ENCODE measurements at regions not wholly inside any gene's neighbourhood (a gene's known extent, or its start where the extent isn't known, plus 50 kb on each side); places are given as distances from the start of the nearest gene placed in this dataset.

- Histone ChIP-seq H3K27me3 (ENCODE audit: low read depth) (no peaks in the 10 kb centered on the region), H3K9me3 (replicated peaks) (no peaks in the 10 kb centered on the region), H3K36me3 (no peaks in the 10 kb centered on the region), H3K27ac (replicated peaks) (no peak overlapping the region), H3K4me3 (no peak overlapping the region), H3K4me1 (peaks cover 45% of the 10 kb centered on the region)
- DNase-seq: no peak
- intact Hi-C loops (cut with micrococcal nuclease): no loop called here
- TF ChIP-seq CTCF (IDR thresholded peaks at IDR 0.05; ENCODE audit: borderline replicate concordance): no peak
Measured at GRCh38 chr6:56363796-56364430, 116.5 kb upstream of the COL21A1 start.

GRCh38 chr6:56361812-56362211, 114.4 kb upstream of the COL21A1 start:
- no peak for DNase-seq
- peak overlapping the region; percentile 14 for H3K27ac ChIP-seq (replicated peaks)

GRCh38 chr6:56359201-56359899, 112.0 kb upstream of the COL21A1 start:
- Histone ChIP-seq H3K36me3 (no peaks in the 10 kb centered on the region), H3K27me3 (ENCODE audit: low read depth) (no peaks in the 10 kb centered on the region), H3K27ac (replicated peaks) (no peak overlapping the region), H3K9me3 (replicated peaks) (peaks cover under 1% of the 10 kb centered on the region), H3K4me3 (no peak overlapping the region), H3K4me1 (peaks cover 19% of the 10 kb centered on the region)
- intact Hi-C loops (cut with micrococcal nuclease): loop anchor here (5.0 to 10.0 kb wide), 2 partner anchors 233 to 495 kb away; no protein-coding TSS in a partner anchor
- TF ChIP-seq CTCF (IDR thresholded peaks at IDR 0.05; ENCODE audit: borderline replicate concordance): peak; percentile 89
- DNase-seq: no peak

More at GRCh38 chr6:56361812-56362211, 114.4 kb upstream of the COL21A1 start:
- intact Hi-C loops (cut with micrococcal nuclease): no loop called here
- no peaks in the 10 kb centered on the region for H3K36me3 ChIP-seq
- H3K4me1 ChIP-seq: peaks cover 24% of the 10 kb centered on the region
- H3K9me3 ChIP-seq (replicated peaks): no peaks in the 10 kb centered on the region
- H3K27me3 ChIP-seq (ENCODE audit: low read depth): no peaks in the 10 kb centered on the region
- no peak for TF ChIP-seq CTCF (IDR thresholded peaks at IDR 0.05; ENCODE audit: borderline replicate concordance)
- H3K4me3 ChIP-seq: no peak overlapping the region

GRCh38 chr6:56357616-56358373, 110.4 kb upstream of the COL21A1 start:
- no peak for TF ChIP-seq CTCF (IDR thresholded peaks at IDR 0.05; ENCODE audit: borderline replicate concordance)
- Histone ChIP-seq H3K9me3 (replicated peaks) (peaks cover 13% of the 10 kb centered on the region), H3K27ac (replicated peaks) (no peak overlapping the region), H3K4me3 (no peak overlapping the region), H3K4me1 (peaks cover 10% of the 10 kb centered on the region), H3K27me3 (ENCODE audit: low read depth) (no peaks in the 10 kb centered on the region), H3K36me3 (no peaks in the 10 kb centered on the region)
- intact Hi-C loops (cut with micrococcal nuclease): loop anchor here (5.0 to 10.0 kb wide), 2 partner anchors 235 to 497 kb away; no protein-coding TSS in a partner anchor
- DNase-seq: no peak

GRCh38 chr6:56356426-56356825, 109.0 kb upstream of the COL21A1 start:
- Histone ChIP-seq H3K27ac (replicated peaks) (no peak overlapping the region), H3K4me1 (peaks cover 10% of the 10 kb centered on the region), H3K36me3 (no peaks in the 10 kb centered on the region), H3K27me3 (ENCODE audit: low read depth) (no peaks in the 10 kb centered on the region), H3K9me3 (replicated peaks) (peaks cover 13% of the 10 kb centered on the region), H3K4me3 (no peak overlapping the region)
- TF ChIP-seq CTCF (IDR thresholded peaks at IDR 0.05; ENCODE audit: borderline replicate concordance): no peak
- intact Hi-C loops (cut with micrococcal nuclease): loop anchor here (5.0 to 10.0 kb wide), 2 partner anchors 236 to 498 kb away; no protein-coding TSS in a partner anchor
- no peak for DNase-seq
